ENCODE measurements at regions not wholly inside any gene's neighbourhood (a gene's known extent, or its start where the extent isn't known, plus 50 kb on each side); places are given as distances from the start of the nearest gene placed in this dataset.

DNA sequence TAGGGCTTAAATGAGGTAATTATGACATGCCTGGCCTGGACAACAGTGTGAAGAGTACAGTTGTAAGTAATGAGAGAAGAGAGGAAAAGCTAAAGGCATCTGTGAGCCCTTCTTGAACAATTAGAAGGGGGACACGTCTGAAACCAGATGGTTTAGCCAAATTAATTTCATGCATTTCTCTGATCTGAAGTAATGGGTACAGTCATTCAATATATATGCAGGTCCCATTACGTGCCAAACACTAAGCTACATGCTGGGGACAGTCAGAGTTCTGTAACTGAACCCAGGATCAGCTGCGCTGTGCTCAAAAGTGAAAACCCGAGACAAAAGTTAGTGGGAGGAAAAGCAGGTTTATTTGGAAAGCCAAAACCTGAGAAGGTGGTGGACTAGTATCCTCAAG lies 207.2 kb upstream of the TMTC1 start:
- Histone ChIP-seq H3K27ac (no peak overlapping the region), H3K4me3 (no peak overlapping the region), H3K27me3 (no peaks in the 10 kb centered on the region), H3K4me1 (no peaks in the 10 kb centered on the region), H3K9me3 (no peaks in the 10 kb centered on the region), H3K36me3 (no peaks in the 10 kb centered on the region)
- in situ Hi-C loops (cut with MboI; ENCODE audit: low pct_ligation_motif_present in 1 of 4, low pct_unique_long_range_greater_than_20kb in 1 of 4, low sequenced_read_pairs in 3 of 4) = no loop called here
- 57 to 80% methylated on average over 1 to 4 of the region's 4 CpGs for WGBS, 2 donors (ENCODE audit: low coverage in 1 of 2)
- intact Hi-C loops (cut with DNase I; ENCODE audit: low total_unique reads) = loop anchor here (5.0 kb wide), 1 partner anchor 1889 kb away; no protein-coding TSS in a partner anchor
- DNase-seq = no peak
- no peak for TF ChIP-seq POLR2A (IDR thresholded peaks at IDR 0.05)
- TF ChIP-seq, protein P1, sequence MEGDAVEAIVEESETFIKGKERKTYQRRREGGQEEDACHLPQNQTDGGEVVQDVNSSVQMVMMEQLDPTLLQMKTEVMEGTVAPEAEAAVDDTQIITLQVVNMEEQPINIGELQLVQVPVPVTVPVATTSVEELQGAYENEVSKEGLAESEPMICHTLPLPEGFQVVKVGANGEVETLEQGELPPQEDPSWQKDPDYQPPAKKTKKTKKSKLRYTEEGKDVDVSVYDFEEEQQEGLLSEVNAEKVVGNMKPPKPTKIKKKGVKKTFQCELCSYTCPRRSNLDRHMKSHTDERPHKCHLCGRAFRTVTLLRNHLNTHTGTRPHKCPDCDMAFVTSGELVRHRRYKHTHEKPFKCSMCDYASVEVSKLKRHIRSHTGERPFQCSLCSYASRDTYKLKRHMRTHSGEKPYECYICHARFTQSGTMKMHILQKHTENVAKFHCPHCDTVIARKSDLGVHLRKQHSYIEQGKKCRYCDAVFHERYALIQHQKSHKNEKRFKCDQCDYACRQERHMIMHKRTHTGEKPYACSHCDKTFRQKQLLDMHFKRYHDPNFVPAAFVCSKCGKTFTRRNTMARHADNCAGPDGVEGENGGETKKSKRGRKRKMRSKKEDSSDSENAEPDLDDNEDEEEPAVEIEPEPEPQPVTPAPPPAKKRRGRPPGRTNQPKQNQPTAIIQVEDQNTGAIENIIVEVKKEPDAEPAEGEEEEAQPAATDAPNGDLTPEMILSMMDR (IDR thresholded peaks at IDR 0.05) = no peak
- TF ChIP-seq EP300 (IDR thresholded peaks at IDR 0.05; ENCODE audit: low read depth) = no peak
- TF ChIP-seq POLR2AphosphoS5 (IDR thresholded peaks at IDR 0.05) = no peak

- Histone ChIP-seq H3K9me3 (no peaks in the 10 kb centered on the region), H3K36me3 (no peaks in the 10 kb centered on the region), H3K27ac (no peak overlapping the region), H3K27me3 (no peaks in the 10 kb centered on the region), H3K4me1 (no peaks in the 10 kb centered on the region), H3K4me3 (no peak overlapping the region)
- in situ Hi-C loops (cut with MboI; ENCODE audit: low pct_ligation_motif_present in 1 of 4, low pct_unique_long_range_greater_than_20kb in 1 of 4, low sequenced_read_pairs in 3 of 4) = no loop called here
- TF ChIP-seq EP300 (IDR thresholded peaks at IDR 0.05; ENCODE audit: low read depth) = no peak
- TF ChIP-seq, protein P1 (IDR thresholded peaks at IDR 0.05) = no peak
- no peak for TF ChIP-seq POLR2A (IDR thresholded peaks at IDR 0.05)
- no peak for TF ChIP-seq POLR2AphosphoS5 (IDR thresholded peaks at IDR 0.05)
- intact Hi-C loops (cut with DNase I; ENCODE audit: low total_unique reads) = no loop called here
- DNase-seq = no peak
- 90% methylated on average over 2 of the region's 2 CpGs; no CpG with 5 or more reads in 1 of the 2 donors for WGBS, 2 donors (ENCODE audit: low coverage in 1 of 2)
These were observed 200.1 kb upstream of the TMTC1 start for GRCh38 chr12:29983851-29984250.

DNA sequence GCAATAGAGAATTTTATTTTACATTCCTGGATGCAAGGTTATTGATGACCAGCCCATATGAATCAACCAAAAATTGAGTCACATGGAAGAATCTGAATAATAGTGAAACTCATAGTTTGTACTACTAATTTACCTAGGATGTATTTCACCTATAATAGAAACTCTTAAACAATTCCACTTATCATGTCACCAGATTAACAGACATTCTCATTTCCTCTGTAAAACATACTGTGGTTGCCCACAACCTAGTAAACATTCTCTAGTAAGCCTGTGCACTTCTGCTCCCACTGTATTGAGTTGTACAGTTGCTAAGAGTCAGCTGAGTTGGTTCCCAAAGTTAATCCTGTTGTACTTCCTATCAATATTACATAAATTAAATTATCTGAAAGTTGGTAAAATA lies 196.6 kb upstream of the TMTC1 start:
- Histone ChIP-seq H3K4me3 (no peak overlapping the region), H3K27ac (no peak overlapping the region), H3K36me3 (no peaks in the 10 kb centered on the region), H3K27me3 (no peaks in the 10 kb centered on the region), H3K9me3 (no peaks in the 10 kb centered on the region), H3K4me1 (no peaks in the 10 kb centered on the region)
- TF ChIP-seq, protein P1 (IDR thresholded peaks at IDR 0.05) = no peak
- no peak for TF ChIP-seq POLR2A (IDR thresholded peaks at IDR 0.05)
- no peak for TF ChIP-seq EP300 (IDR thresholded peaks at IDR 0.05; ENCODE audit: low read depth)
- no peak for TF ChIP-seq POLR2AphosphoS5 (IDR thresholded peaks at IDR 0.05)
- DNase-seq = no peak
- in situ Hi-C loops (cut with MboI; ENCODE audit: low pct_ligation_motif_present in 1 of 4, low pct_unique_long_range_greater_than_20kb in 1 of 4, low sequenced_read_pairs in 3 of 4) = no loop called here
- intact Hi-C loops (cut with DNase I; ENCODE audit: low total_unique reads) = no loop called here

GRCh38 chr12:29971446-29971845 lies 187.7 kb upstream of the TMTC1 start:
- WGBS, 2 donors (ENCODE audit: low coverage in 1 of 2) = 83% methylated on average over 2 of the region's 2 CpGs; no CpG with 5 or more reads in 1 of the 2 donors
- no peak for DNase-seq
- H3K36me3 ChIP-seq = no peaks in the 10 kb centered on the region
- H3K9me3 ChIP-seq = no peaks in the 10 kb centered on the region
- H3K4me3 ChIP-seq = no peak overlapping the region
- H3K27ac ChIP-seq = no peak overlapping the region
- TF ChIP-seq EP300 (IDR thresholded peaks at IDR 0.05; ENCODE audit: low read depth) (no peak), POLR2A (IDR thresholded peaks at IDR 0.05) (no peak), POLR2AphosphoS5 (IDR thresholded peaks at IDR 0.05) (no peak)
- TF ChIP-seq, protein P1 (IDR thresholded peaks at IDR 0.05) = no peak
- intact Hi-C loops (cut with DNase I; ENCODE audit: low total_unique reads) = no loop called here
- in situ Hi-C loops (cut with MboI; ENCODE audit: low pct_ligation_motif_present in 1 of 4, low pct_unique_long_range_greater_than_20kb in 1 of 4, low sequenced_read_pairs in 3 of 4) = no loop called here
- no peaks in the 10 kb centered on the region for H3K4me1 ChIP-seq
- H3K27me3 ChIP-seq = no peaks in the 10 kb centered on the region
